CD14-positive monocyte (primary cell): ENCODE measurements at regions not wholly inside any gene's neighbourhood (a gene's known extent, or its start where the extent isn't known, plus 50 kb on each side); places are given as distances from the start of the nearest gene placed in this dataset.

Source experiments
- DNase-seq, 3 donors: peaks; one replicate each; pipeline ENCODE4 v3.0.0-alpha.2; 2011 to 2022
- H2AFZ ChIP-seq: 2 replicates; pipeline ENCODE4 v1.6.0; 2012; ENCODE audit warnings: mild to moderate bottlenecking, low read depth, low read length, inconsistent platforms; ENCODE audit not compliant: insufficient read depth, poor library complexity, severe bottlenecking
- H3K27ac ChIP-seq, 2 donors: 1 replicate in 1 of 2; 2 replicates in 1 of 2; pipeline ENCODE4 v1.5.1; 2012 to 2013; ENCODE audit warnings: low read length in 2 of 2, control low read depth in 1 of 2, inconsistent platforms in 1 of 2, low read depth in 1 of 2, mild to moderate bottlenecking in 1 of 2
- H3K27me3 ChIP-seq, 2 donors: one replicate each; pipeline versions ENCODE4 v1.6.0 to v1.6.1; 2011 to 2013; ENCODE audit warnings: low read length in 2 of 2; ENCODE audit not compliant: control insufficient read depth in 2 of 2, insufficient read depth in 2 of 2
- H3K36me3 ChIP-seq, 2 donors: replicated peaks in 1 of 2; 1 replicate in 1 of 2; 2 replicates in 1 of 2; pipeline versions ENCODE4 v1.5.1 to v1.6.1; 2012 to 2013; ENCODE audit warnings: low read length in 2 of 2, control low read depth in 1 of 2, inconsistent platforms in 1 of 2, mild to moderate bottlenecking in 1 of 2; ENCODE audit not compliant: insufficient read depth in 2 of 2, control insufficient read depth in 1 of 2
- H3K4me1 ChIP-seq, 2 donors: 1 replicate in 1 of 2; 2 replicates in 1 of 2; pipeline versions ENCODE4 v1.5.1 to v1.6.1; 2012 to 2013; ENCODE audit warnings: low read length in 2 of 2, control low read depth in 1 of 2, inconsistent platforms in 1 of 2, mild to moderate bottlenecking in 1 of 2, moderate library complexity in 1 of 2; ENCODE audit not compliant: insufficient read depth in 2 of 2, control insufficient read depth in 1 of 2
- H3K4me2 ChIP-seq: replicated peaks from 2 replicates; pipeline ENCODE3; 2012; ENCODE audit warnings: low read length, moderate library complexity, mild to moderate bottlenecking; ENCODE audit not compliant: poor library complexity, severe bottlenecking; ENCODE audit errors: extremely low read depth
- H3K4me3 ChIP-seq, 3 experiments: fragments of 200-600 bp in 1 of 3; sonication (generic) in 1 of 3; replicated peaks in 1 of 3; 1 replicate in 2 of 3; 2 replicates in 1 of 3; pipeline ENCODE4 v1.5.1; 2011 to 2013; ENCODE audit warnings: low read length in 3 of 3, mild to moderate bottlenecking in 3 of 3, control low read depth in 2 of 3, low read depth in 2 of 3, inconsistent platforms in 1 of 3, moderate library complexity in 1 of 3
- H3K79me2 ChIP-seq: 2 replicates; pipeline ENCODE4 v1.6.0; 2012; ENCODE audit warnings: mild to moderate bottlenecking, control low read depth, inconsistent platforms, low read length, moderate library complexity; ENCODE audit not compliant: insufficient read depth
- H3K9ac ChIP-seq: 2 replicates; pipeline ENCODE4 v1.6.0; 2017; ENCODE audit warnings: low read length, mild to moderate bottlenecking; ENCODE audit not compliant: insufficient read depth, poor library complexity, severe bottlenecking
- H3K9me3 ChIP-seq, 2 donors: replicated peaks in 1 of 2; 1 replicate in 1 of 2; 2 replicates in 1 of 2; pipeline versions ENCODE4 v1.5.1 to v1.6.1; 2012 to 2013; ENCODE audit warnings: low read length in 2 of 2, control low read depth in 1 of 2; ENCODE audit not compliant: control insufficient read depth in 1 of 2, insufficient read depth in 1 of 2
- H4K20me1 ChIP-seq: 2 replicates; pipeline ENCODE4 v1.6.0; 2012; ENCODE audit warnings: mild to moderate bottlenecking, low read length, control low read depth, moderate library complexity; ENCODE audit not compliant: insufficient read depth
- H3K27ac Mint-ChIP-seq, 7 donors: one replicate each; pipeline ENCODE4 v1.8.0; 2020; ENCODE audit warnings: mild to moderate bottlenecking in 7 of 7, mixed read lengths in 7 of 7, moderate library complexity in 6 of 7, inconsistent platforms in 2 of 7
- H3K27me3 Mint-ChIP-seq, 3 donors: one replicate each; pipeline ENCODE4 v1.8.0; 2021 to 2022; ENCODE audit warnings: low read depth in 3 of 3, mild to moderate bottlenecking in 3 of 3, mixed read lengths in 3 of 3, moderate library complexity in 3 of 3, inconsistent platforms in 1 of 3
- H3K36me3 Mint-ChIP-seq, 2 donors: one replicate each; pipeline ENCODE4 v1.8.0; 2020; ENCODE audit warnings: mixed read lengths in 2 of 2, inconsistent platforms in 1 of 2, mild to moderate bottlenecking in 1 of 2
- H3K4me1 Mint-ChIP-seq: one replicate; pipeline ENCODE4 v1.8.0; 2020; ENCODE audit warnings: mild to moderate bottlenecking, mixed read lengths
- H3K4me3 Mint-ChIP-seq, 2 donors: one replicate each; pipeline ENCODE4 v1.8.0; 2020; ENCODE audit warnings: mild to moderate bottlenecking in 2 of 2, mixed read lengths in 2 of 2, moderate library complexity in 1 of 2
- H3K9me3 Mint-ChIP-seq, 7 donors: one replicate each; pipeline ENCODE4 v1.8.0; 2020 to 2022; ENCODE audit warnings: mixed read lengths in 7 of 7, mild to moderate bottlenecking in 6 of 7, moderate library complexity in 6 of 7, inconsistent platforms in 2 of 7
- CTCF ChIP-seq: fragments of 200-600 bp; IDR thresholded peaks from one replicate; pipeline ENCODE4 v1.8.0; 2022; ENCODE audit warnings: antibody characterized with exemption, mild to moderate bottlenecking
- WGBS: methylation state at CpG from one replicate; pipeline ENCODE4 v1.1.5; 2013; ENCODE audit warnings: missing lambda C conversion rate; ENCODE audit not compliant: insufficient coverage; 5-methylcytosine and 5-hydroxymethylcytosine counted together
- intact Hi-C, 2 donors: fragments of 100-400 bp; cut with micrococcal nuclease; formaldehyde crosslinking; loops; one replicate each; pipeline versions ENCODE4 v1.15.0 to v1.15.1; 2023

- H3K4me2 ChIP-seq: peak overlapping the region; percentile 97
- H3K9ac ChIP-seq: peak overlapping the region; percentile 78
- under 1% methylated on average over 26 of the region's 50 CpGs for whole genome bisulfite sequencing
- no peaks in the 10 kb centered on the region for H4K20me1 ChIP-seq
- H2AFZ ChIP-seq: peak overlapping the region; percentile 89
- TF ChIP-seq CTCF: no peak
- peaks cover 0 to 2% (median 0%) of the 10 kb centered on the region in 7 donors for H3K9me3 Mint-ChIP-seq
- intact Hi-C loops: no loop called here
- peak in 2 of 3 donors; percentile 4 to 23 for DNase-seq
- H3K27ac ChIP-seq: peak overlapping the region; percentile 40 to 88
- H3K27me3 Mint-ChIP-seq: no peaks in the 10 kb centered on the region
- H3K4me3 ChIP-seq: peak overlapping the region; percentile 57 to 96 (median 84)
- peaks cover 11 to 31% of the 10 kb centered on the region in 2 donors for H3K4me1 ChIP-seq
- peaks cover 4% of the 10 kb centered on the region for H3K4me1 Mint-ChIP-seq
- H3K27me3 ChIP-seq: no peaks in the 10 kb centered on the region
- peaks cover 0 to 21% of the 10 kb centered on the region in 2 donors for H3K36me3 Mint-ChIP-seq
- peak overlapping the region; percentile 78 to 80 for H3K4me3 Mint-ChIP-seq
- peaks cover 22% of the 10 kb centered on the region for H3K79me2 ChIP-seq
- H3K27ac Mint-ChIP-seq: peak overlapping the region in 5 of 7 donors; percentile 35 to 90 (median 69)
- H3K36me3 ChIP-seq: peaks cover 0 to 13% of the 10 kb centered on the region in 2 donors
- no peaks in the 10 kb centered on the region for H3K9me3 ChIP-seq
These were observed 102.6 kb upstream of the PRKX start for GRCh38 chrX:3815896-3816664.

DNA sequence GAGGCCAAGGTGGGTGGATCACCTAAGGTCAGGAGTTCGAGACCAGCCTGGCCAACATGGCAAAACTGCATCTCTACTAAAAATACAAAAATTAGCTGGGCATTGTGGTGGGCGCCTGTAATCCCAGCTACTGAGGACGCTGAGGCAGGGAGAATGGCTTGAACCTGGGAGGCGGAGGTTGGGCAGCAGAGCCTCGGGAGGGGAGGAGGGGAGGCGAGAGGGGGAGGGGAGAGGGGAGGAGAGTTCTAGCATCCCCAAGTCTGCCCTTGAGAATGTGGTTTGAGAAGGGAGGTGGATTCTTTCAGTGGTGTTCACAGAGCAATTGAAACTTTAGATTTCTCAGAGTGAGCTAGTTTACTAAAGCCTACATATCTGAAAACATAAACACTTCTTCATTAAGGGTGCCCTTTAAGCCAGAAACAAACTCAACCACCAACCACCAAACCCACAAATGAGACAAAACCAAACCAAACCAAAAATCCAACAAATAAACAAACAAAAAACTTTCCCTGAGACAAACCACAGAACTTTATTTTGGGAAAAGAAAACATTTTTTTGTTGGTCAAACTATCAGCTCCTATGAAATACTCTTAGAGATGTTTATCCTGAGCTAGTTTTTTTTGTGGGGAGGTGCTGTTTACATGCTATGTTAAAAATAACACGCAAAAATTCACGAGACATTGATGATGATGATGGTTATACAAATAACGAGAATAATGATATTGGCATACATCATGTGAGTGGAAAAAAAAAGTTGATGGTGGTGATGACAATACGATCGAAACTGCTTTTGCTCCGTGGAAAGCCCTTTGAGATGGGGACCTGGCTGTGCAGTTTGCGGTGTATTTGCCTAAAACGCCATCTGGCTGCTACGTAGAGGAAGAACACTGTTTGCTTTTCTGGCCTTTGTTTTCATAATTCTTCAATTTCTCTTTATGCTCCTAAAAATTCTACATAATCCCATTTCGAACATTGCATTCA lies 98.2 kb upstream of the PRKX start:
- H3K4me2 ChIP-seq: peak overlapping the region; percentile 37
- peak overlapping the region in 1 of 7 donors; percentile 27 for H3K27ac Mint-ChIP-seq

More for the DNA sequence above, 98.2 kb upstream of the PRKX start:
- Histone ChIP-seq H3K79me2 (peaks cover 16% of the 10 kb centered on the region), H3K4me1 (peaks cover 10 to 27% of the 10 kb centered on the region in 2 donors), H4K20me1 (no peaks in the 10 kb centered on the region), H3K9me3 (no peaks in the 10 kb centered on the region), H3K27ac (no peak overlapping the region), H3K4me3 (no peak overlapping the region), H3K36me3 (no peaks in the 10 kb centered on the region), H3K9ac (no peak overlapping the region), H2AFZ (peak overlapping the region; percentile 17), H3K27me3 (peaks cover 2 to 5% of the 10 kb centered on the region in 2 donors)
- peaks cover 0 to 3% (median 0%) of the 10 kb centered on the region in 7 donors for H3K9me3 Mint-ChIP-seq
- peaks cover 4% of the 10 kb centered on the region for H3K4me1 Mint-ChIP-seq
- H3K36me3 Mint-ChIP-seq: no peaks in the 10 kb centered on the region
- H3K4me3 Mint-ChIP-seq: no peak overlapping the region
- peaks cover 11 to 18% (median 17%) of the 10 kb centered on the region in 3 donors for H3K27me3 Mint-ChIP-seq
- TF ChIP-seq CTCF: peak; percentile 56
- DNase-seq: peak; percentile 2 to 37 (median 36)
- WGBS: 0% methylated on average over 3 of the region's 16 CpGs
- intact Hi-C loops: no loop called here
